Mesothelial cell of epicardium (in vitro differentiated cells): ENCODE measurements at regions not wholly inside any gene's neighbourhood (a gene's known extent, or its start where the extent isn't known, plus 50 kb on each side); places are given as distances from the start of the nearest gene placed in this dataset.
"Not testable (repeated sequence)": the region's sequence is repeated elsewhere in the genome, so short reads cannot be mapped to it uniquely, and the experiment has no call there.

Source experiments
- DNase-seq, 2 experiments: peaks; one replicate each; pipeline ENCODE4 v3.0.0; 2021; ENCODE audit warnings: low spot score in 2 of 2; ENCODE audit not compliant: unreplicated experiment in 2 of 2
- H3K27ac Mint-ChIP-seq: 2 replicates; pipeline ENCODE4 v1.8.0; 2021; ENCODE audit warnings: mixed read lengths
- H3K27me3 Mint-ChIP-seq: 2 replicates; pipeline ENCODE4 v1.8.0; 2021; ENCODE audit warnings: low read depth, mixed read lengths
- H3K36me3 Mint-ChIP-seq: 2 replicates; pipeline ENCODE4 v1.8.0; 2021; ENCODE audit warnings: mixed read lengths
- H3K4me1 Mint-ChIP-seq: 2 replicates; pipeline ENCODE4 v1.8.0; 2021; ENCODE audit warnings: mixed read lengths
- H3K4me3 Mint-ChIP-seq: 2 replicates; pipeline ENCODE4 v1.8.0; 2021; ENCODE audit warnings: mild to moderate bottlenecking, moderate library complexity, mixed read lengths
- H3K9me3 Mint-ChIP-seq: 2 replicates; pipeline ENCODE4 v1.8.0; 2021; ENCODE audit warnings: mixed read lengths
- CTCF ChIP-seq: fragments of 200-600 bp; sonication (generic); IDR thresholded peaks from one replicate; pipeline ENCODE4 v1.5.0; 2021; ENCODE audit warnings: antibody characterized with exemption; ENCODE audit not compliant: unreplicated experiment

GRCh38 chr11:19615341-19616183, 97.1 kb upstream of the NAV2 start:
- H3K27me3 Mint-ChIP-seq = peaks cover under 1% of the 10 kb centered on the region
- no peaks in the 10 kb centered on the region for H3K36me3 Mint-ChIP-seq
- H3K4me3 Mint-ChIP-seq = no peak overlapping the region
- no peak for TF ChIP-seq CTCF
- DNase-seq = no peak
- H3K27ac Mint-ChIP-seq = no peak overlapping the region
- H3K4me1 Mint-ChIP-seq = peaks cover 2% of the 10 kb centered on the region
- H3K9me3 Mint-ChIP-seq = peaks cover 8% of the 10 kb centered on the region

- H3K9me3 Mint-ChIP-seq = peaks cover 11% of the 10 kb centered on the region
- TF ChIP-seq CTCF = no peak
- DNase-seq = no peak
- H3K4me3 Mint-ChIP-seq = no peak overlapping the region
- peaks cover 3% of the 10 kb centered on the region for H3K27me3 Mint-ChIP-seq
- no peak overlapping the region for H3K27ac Mint-ChIP-seq
- H3K4me1 Mint-ChIP-seq = peaks cover 2% of the 10 kb centered on the region
- H3K36me3 Mint-ChIP-seq = no peaks in the 10 kb centered on the region
These were observed 98.2 kb upstream of the NAV2 start for GRCh38 chr11:19614370-19614940.

- H3K4me1 Mint-ChIP-seq, H3K27me3 Mint-ChIP-seq, H3K27ac Mint-ChIP-seq, DNase-seq, H3K4me3 Mint-ChIP-seq, H3K36me3 Mint-ChIP-seq: not testable (repeated sequence)
- peaks cover 11% of the 10 kb centered on the region for H3K9me3 Mint-ChIP-seq
These were observed 100.6 kb upstream of the NAV2 start for GRCh38 chr11:19612025-19612424.

GRCh38 chr11:19607656-19608360, 104.8 kb upstream of the NAV2 start:
- Mint-ChIP-seq H3K27ac (no peak overlapping the region), H3K27me3 (peaks cover 4% of the 10 kb centered on the region), H3K9me3 (peaks cover 24% of the 10 kb centered on the region), H3K36me3 (no peaks in the 10 kb centered on the region), H3K4me3 (no peak overlapping the region), H3K4me1 (peaks cover 4% of the 10 kb centered on the region)
- TF ChIP-seq CTCF = no peak
- DNase-seq = no peak

- Mint-ChIP-seq H3K27ac (no peak overlapping the region), H3K27me3 (peaks cover 6% of the 10 kb centered on the region)
- DNase-seq = no peak
These were observed 105.6 kb upstream of the NAV2 start for GRCh38 chr11:19606856-19607655.

More at GRCh38 chr11:19606856-19607655, 105.6 kb upstream of the NAV2 start:
- Mint-ChIP-seq H3K4me3 (no peak overlapping the region), H3K4me1 (peaks cover 4% of the 10 kb centered on the region), H3K9me3 (peaks cover 17% of the 10 kb centered on the region), H3K36me3 (no peaks in the 10 kb centered on the region)
- TF ChIP-seq CTCF = no peak
